ENCODE measurements at regions not wholly inside any gene's neighbourhood (a gene's known extent, or its start where the extent isn't known, plus 50 kb on each side); places are given as distances from the start of the nearest gene placed in this dataset.
A peak's percentile ranks its signal among the peaks of the same experiment; 100 is the strongest.

GRCh38 chr14:38721822-38722431, 381.1 kb downstream of the SEC23A start (continued):
- peak; percentile 47; the same call in 1 of the 2 replicates for TF ChIP-seq ZNF24 (IDR thresholded peaks at IDR 0.05)
- TF ChIP-seq HMG20B (CRISPR knock-in tag; conservative IDR thresholded peaks at IDR 0.05) = no peak
- TF ChIP-seq POLR2AphosphoS2 (IDR thresholded peaks at IDR 0.05; ENCODE audit: low read depth, low read length) = no peak
- TF ChIP-seq ZNF773 (CRISPR knock-in tag; IDR thresholded peaks at IDR 0.05; ENCODE audit: borderline replicate concordance) = no peak
- 0 out of 2 replicates have a peak, but pooled peaks have one; percentile 24 for TF ChIP-seq NAIF1 (CRISPR knock-in tag; IDR thresholded peaks at IDR 0.05; ENCODE audit: borderline replicate concordance)
- TF ChIP-seq KMT2B (CRISPR knock-in tag; IDR thresholded peaks at IDR 0.05) = no peak
- TF ChIP-seq ZNF543 (CRISPR knock-in tag; IDR thresholded peaks at IDR 0.05) = no peak
- TF ChIP-seq ZNF20 (CRISPR knock-in tag; IDR thresholded peaks at IDR 0.05) = no peak
- no peak for TF ChIP-seq ZNF34 (CRISPR knock-in tag; IDR thresholded peaks at IDR 0.05; ENCODE audit: borderline replicate concordance)
- TF ChIP-seq THYN1 (CRISPR knock-in tag; IDR thresholded peaks at IDR 0.05; ENCODE audit: borderline replicate concordance, low read depth) = no peak
- TF ChIP-seq MED1 (CRISPR knock-in tag; IDR thresholded peaks at IDR 0.05) = 0 out of 2 replicates have a peak, but pooled peaks have one; percentile 15
- peak; percentile 42; the same call in 1 of the 2 replicates for TF ChIP-seq GATAD2A (CRISPR knock-in tag; IDR thresholded peaks at IDR 0.05)
- TF ChIP-seq NFKBIZ (CRISPR knock-in tag; IDR thresholded peaks at IDR 0.05) = no peak
- TF ChIP-seq SMAD1 (CRISPR knock-in tag; IDR thresholded peaks at IDR 0.05; ENCODE audit: borderline replicate concordance, low read depth) = no peak
- no peak for TF ChIP-seq ZNF75D (CRISPR knock-in tag; IDR thresholded peaks at IDR 0.05; ENCODE audit: borderline replicate concordance)
- peak; percentile 63; the same call in 1 of the 2 replicates for TF ChIP-seq SNAPC2 (CRISPR knock-in tag; IDR thresholded peaks at IDR 0.05)
- no peak for TF ChIP-seq ZNF275 (CRISPR knock-in tag; IDR thresholded peaks at IDR 0.05; ENCODE audit: borderline replicate concordance)
- TF ChIP-seq ZNF784 (CRISPR knock-in tag; IDR thresholded peaks at IDR 0.05; ENCODE audit: borderline replicate concordance) = no peak
- TF ChIP-seq SRSF9 (IDR thresholded peaks at IDR 0.05; ENCODE audit: borderline replicate concordance, insufficient read depth, low read depth, low read length, poor library complexity, severe bottlenecking) = no peak
- TF ChIP-seq ZNF12 (CRISPR knock-in tag; IDR thresholded peaks at IDR 0.05) = no peak
- no peak for TF ChIP-seq NR2F1 (CRISPR knock-in tag; IDR thresholded peaks at IDR 0.05)
- peak; percentile 11; the same call in 1 of the 2 replicates for TF ChIP-seq HNF4A (CRISPR knock-in tag; IDR thresholded peaks at IDR 0.05)
- no peak for TF ChIP-seq ZNF850 (CRISPR knock-in tag; conservative IDR thresholded peaks at IDR 0.05)
- TF ChIP-seq ZNF629 (CRISPR knock-in tag; conservative IDR thresholded peaks at IDR 0.05) = no peak
- no peak for TF ChIP-seq ZNF766 (CRISPR knock-in tag; IDR thresholded peaks at IDR 0.05; ENCODE audit: borderline replicate concordance)
- TF ChIP-seq STAT5B (CRISPR knock-in tag; IDR thresholded peaks at IDR 0.05) = no peak
- no peak for TF ChIP-seq SNAI1 (CRISPR knock-in tag; IDR thresholded peaks at IDR 0.05; ENCODE audit: borderline replicate concordance)
- TF ChIP-seq RXRB (CRISPR knock-in tag; IDR thresholded peaks at IDR 0.05; ENCODE audit: borderline replicate concordance) = peak; percentile 49; the same call in 1 of the 2 replicates

All from HepG2 (cell line).